IMR-90 (cell line): ENCODE measurements at regions not wholly inside any gene's neighbourhood (a gene's known extent, or its start where the extent isn't known, plus 50 kb on each side); places are given as distances from the start of the nearest gene placed in this dataset.

Source experiments
- ATAC-seq: fragments of 200-7000 bp; cut with Tn5 transposase; 2 replicates; pipeline ENCODE4 v1.9.1; 2020; ENCODE audit warnings: low read depth, mild to moderate bottlenecking, moderate library complexity
- BruUV-seq: library from RNA; stranded (reverse); fragments of 400-500 nt; replicated peaks from 2 replicates; lab custom pipeline; 2021; lab: Mats Ljungman, UMichigan
- CTCF ChIA-PET: fragments of 300-600 bp; formaldehyde crosslinking; extraction: SDS; loops from one replicate; lab custom pipeline; 2021; ENCODE audit warnings: antibody characterized with exemption; lab: Yijun Ruan, JAX
- POLR2A ChIA-PET: fragments of 300-600 bp; sonication (Branson Sonifier 250); formaldehyde crosslinking; loops from one replicate; lab custom pipeline; 2022; ENCODE audit warnings: antibody characterized with exemption; ENCODE audit not compliant: unreplicated experiment; lab: Charles Lee
- DNase-seq: peaks from one replicate; pipeline ENCODE4 v3.0.0; 2013
- H2AFZ ChIP-seq: replicated peaks from 2 replicates; pipeline ENCODE3; 2013; ENCODE audit warnings: low read length, mild to moderate bottlenecking; ENCODE audit not compliant: poor library complexity
- H2AK5ac ChIP-seq: 2 replicates; pipeline ENCODE4 v1.6.1; 2013; ENCODE audit warnings: low read depth, low read length, inconsistent platforms
- H2AK9ac ChIP-seq: replicated peaks from 2 replicates; pipeline ENCODE3; 2013; ENCODE audit warnings: mild to moderate bottlenecking, low read depth, low read length, moderate library complexity; ENCODE audit not compliant: poor library complexity
- H2BK120ac ChIP-seq: 2 replicates; pipeline ENCODE4 v1.6.1; 2013; ENCODE audit warnings: low read depth, low read length, inconsistent platforms
- H2BK15ac ChIP-seq: 3 replicates; pipeline ENCODE4 v1.6.1; 2013; ENCODE audit warnings: low read depth, low read length, inconsistent platforms
- H2BK20ac ChIP-seq: 2 replicates; pipeline ENCODE4 v1.6.1; 2013; ENCODE audit warnings: low read depth, mild to moderate bottlenecking, inconsistent platforms, low read length, moderate library complexity
- H2BK5ac ChIP-seq: 2 replicates; pipeline ENCODE4 v1.6.1; 2013; ENCODE audit warnings: mild to moderate bottlenecking, low read depth, low read length, inconsistent platforms; ENCODE audit not compliant: poor library complexity, severe bottlenecking
- H3K14ac ChIP-seq: replicated peaks from 2 replicates; pipeline ENCODE4 v1.6.1; 2013; ENCODE audit warnings: low read depth, low read length, inconsistent platforms
- H3K18ac ChIP-seq: 2 replicates; pipeline ENCODE4 v1.6.1; 2013; ENCODE audit warnings: low read depth, low read length, control low read depth
- H3K23ac ChIP-seq: 2 replicates; pipeline ENCODE4 v1.6.1; 2013; ENCODE audit warnings: low read depth, low read length, inconsistent platforms
- H3K27ac ChIP-seq: 2 replicates; pipeline ENCODE4 v1.5.1; 2013; ENCODE audit warnings: mild to moderate bottlenecking, control low read depth, low read length; ENCODE audit not compliant: insufficient read depth
- H3K27me3 ChIP-seq: 2 replicates; pipeline ENCODE4 v1.6.1; 2013; ENCODE audit warnings: low read length; ENCODE audit not compliant: control insufficient read depth, insufficient read depth
- H3K36me3 ChIP-seq: 2 replicates; pipeline ENCODE4 v1.6.1; 2013; ENCODE audit warnings: low read length, mixed read lengths; ENCODE audit not compliant: control insufficient read depth, insufficient read depth
- H3K4ac ChIP-seq: 2 replicates; pipeline ENCODE4 v1.6.1; 2013; ENCODE audit warnings: low read depth, low read length, inconsistent platforms
- H3K4me1 ChIP-seq: 2 replicates; pipeline ENCODE4 v1.6.1; 2013; ENCODE audit warnings: low read length, mixed read lengths; ENCODE audit not compliant: control insufficient read depth, insufficient read depth
- H3K4me2 ChIP-seq: 2 replicates; pipeline ENCODE4 v1.6.1; 2013; ENCODE audit warnings: low read depth, mild to moderate bottlenecking, control low read depth, low read length, moderate library complexity
- H3K4me3 ChIP-seq: 2 replicates; pipeline ENCODE4 v1.5.1; 2013; ENCODE audit warnings: low read depth, mild to moderate bottlenecking, control low read depth, low read length, moderate library complexity; ENCODE audit not compliant: insufficient read depth
- H3K56ac ChIP-seq: 2 replicates; pipeline ENCODE4 v1.6.1; 2013; ENCODE audit warnings: low read length, inconsistent platforms; ENCODE audit not compliant: insufficient read depth; ENCODE audit errors: extremely low read depth
- H3K79me1 ChIP-seq, 2 experiments: 2 replicates each; pipeline ENCODE4 v1.6.1; 2013; ENCODE audit warnings: low read length in 2 of 2, inconsistent platforms in 1 of 2, low read depth in 1 of 2
- H3K9ac ChIP-seq: 2 replicates; pipeline ENCODE4 v1.6.1; 2013; ENCODE audit warnings: low read depth, low read length, control low read depth
- H3K9me1 ChIP-seq: 2 replicates; pipeline ENCODE4 v1.6.1; 2013; ENCODE audit warnings: low read length, inconsistent platforms; ENCODE audit not compliant: insufficient read depth
- H3K9me3 ChIP-seq: 2 replicates; pipeline ENCODE4 v1.6.1; 2013; ENCODE audit warnings: low read length; ENCODE audit not compliant: control insufficient read depth, insufficient read depth
- H4K20me1 ChIP-seq: 2 replicates; pipeline ENCODE4 v1.6.1; 2013; ENCODE audit warnings: low read length, inconsistent platforms; ENCODE audit not compliant: insufficient read depth
- H4K5ac ChIP-seq: 2 replicates; pipeline ENCODE4 v1.6.1; 2013; ENCODE audit warnings: mild to moderate bottlenecking, low read depth, low read length, control low read depth
- H4K8ac ChIP-seq, 2 experiments: 2 replicates each; pipeline ENCODE4 v1.6.1; 2013; ENCODE audit warnings: low read depth in 2 of 2, low read length in 2 of 2, control low read depth in 1 of 2, inconsistent platforms in 1 of 2
- H4K91ac ChIP-seq: 2 replicates; pipeline ENCODE4 v1.6.1; 2013; ENCODE audit warnings: low read depth, low read length, inconsistent platforms; ENCODE audit not compliant: insufficient read depth
- BHLHE40 ChIP-seq: fragments of 150-350 bp; IDR thresholded peaks from 2 replicates; pipeline ENCODE4 v1.6.1; 2016; ENCODE audit warnings: mild to moderate bottlenecking, low read depth, low read length
- ELK1 ChIP-seq: fragments of 150-350 bp; IDR thresholded peaks from 2 replicates; pipeline ENCODE4 v1.6.1; 2016; ENCODE audit warnings: low read depth, mild to moderate bottlenecking, low read length, moderate library complexity, borderline replicate concordance
- FOS ChIP-seq: fragments of 150-350 bp; IDR thresholded peaks from 2 replicates; pipeline ENCODE4 v1.6.1; 2016; ENCODE audit warnings: low read depth, low read length
- MAFK ChIP-seq: IDR thresholded peaks from 2 replicates; pipeline ENCODE4 v1.6.1; 2012; ENCODE audit warnings: low read depth, low read length, improper control_type of control experiment
- RCOR1 ChIP-seq: IDR thresholded peaks from 2 replicates; pipeline ENCODE4 v1.6.1; 2012; ENCODE audit warnings: mild to moderate bottlenecking, low read length, improper control_type of control experiment; ENCODE audit not compliant: insufficient replicate concordance
- WGBS, 2 experiments: methylation state at CpG; one replicate each; pipeline versions ENCODE4 v1.1.5 to v1.1.7; 2013; ENCODE audit warnings: missing lambda C conversion rate in 2 of 2; ENCODE audit not compliant: insufficient read length in 1 of 2; ENCODE audit errors: extremely low coverage in 2 of 2; 5-methylcytosine and 5-hydroxymethylcytosine counted together
- dilution Hi-C: fragments of 300-500 bp; cut with HindIII; formaldehyde crosslinking; loops from one replicate; pipeline ENCODE4 v1.14.3; 2018; ENCODE audit warnings: low sequenced_read_pairs; ENCODE audit not compliant: unreplicated experiment
- in situ Hi-C: fragments of 300-500 bp; cut with MboI; formaldehyde crosslinking; loops from 3 replicates; pipeline ENCODE4 v1.14.3; 2019; ENCODE audit warnings: low sequenced_read_pairs, inconsistent platforms, mixed read lengths
- intact Hi-C: fragments of 100-400 bp; cut with micrococcal nuclease; formaldehyde crosslinking; loops from 2 replicates; pipeline ENCODE4 v1.10.0; 2022

GRCh38 chr3:22245811-22246583 lies 495.0 kb upstream of the ZNF385D start:
- DNase-seq (no peak), ATAC-seq (no peak)
- no TSS peak for BruUV-seq
- no peak overlapping the region for H3K18ac ChIP-seq
- intact Hi-C loops: no loop called here
- H3K27ac ChIP-seq: no peak overlapping the region
- 20% methylated on average over 1 of the region's 3 CpGs; no CpG with 5 or more reads in 1 of the 2 experiments for WGBS, 2 experiments
- H2AFZ ChIP-seq: no peak overlapping the region
- no peak overlapping the region for H2BK15ac ChIP-seq
- no peaks in the 10 kb centered on the region for H3K9me1 ChIP-seq
- H3K36me3 ChIP-seq: no peaks in the 10 kb centered on the region
- no peak overlapping the region for H3K23ac ChIP-seq
- H4K20me1 ChIP-seq: no peaks in the 10 kb centered on the region
- no peak overlapping the region for H4K8ac ChIP-seq
- CTCF ChIA-PET: no interaction called here
- in situ Hi-C loops: no loop called here
- H4K5ac ChIP-seq: no peak overlapping the region
- POLR2A ChIA-PET: no interaction called here
- no peak overlapping the region for H3K56ac ChIP-seq
- no peak overlapping the region for H4K91ac ChIP-seq
- H2BK120ac ChIP-seq: no peak overlapping the region
- dilution Hi-C loops: no loop called here
- no peaks in the 10 kb centered on the region; the same call in 1 of the 2 replicates for H3K9me3 ChIP-seq
- no peak overlapping the region for H3K4me2 ChIP-seq
- H3K4me1 ChIP-seq: no peaks in the 10 kb centered on the region
- H3K14ac ChIP-seq: no peak overlapping the region
- no peak overlapping the region for H2BK20ac ChIP-seq
- H3K79me1 ChIP-seq: no peaks in the 10 kb centered on the region
- no peak overlapping the region for H2AK9ac ChIP-seq
- no peak overlapping the region for H3K4ac ChIP-seq
- H3K9ac ChIP-seq: no peak overlapping the region
- TF ChIP-seq MAFK (no peak), FOS (no peak), ELK1 (no peak), BHLHE40 (no peak), RCOR1 (no peak)
- H2BK5ac ChIP-seq: no peak overlapping the region
- H3K27me3 ChIP-seq: no peaks in the 10 kb centered on the region
- H3K4me3 ChIP-seq: no peak overlapping the region
- no peak overlapping the region for H2AK5ac ChIP-seq
